Midbrain (tissue), 1 donor: ENCODE measurements at regions not wholly inside any gene's neighbourhood (a gene's known extent, or its start where the extent isn't known, plus 50 kb on each side); places are given as distances from the start of the nearest gene placed in this dataset.
"Not testable (repeated sequence)": the region's sequence is repeated elsewhere in the genome, so short reads cannot be mapped to it uniquely, and the experiment has no call there.

Experiments used
- DNase-seq: peaks from one replicate; lab custom pipeline; 2025; lab: John Stamatoyannopoulos, UW

GRCh38 chr3:144749536-144750253 is 778.1 kb downstream of the DIPK2A start:
- not testable (repeated sequence) for DNase-seq

GRCh38 chr3:144754076-144754783 is 782.6 kb downstream of the DIPK2A start:
- DNase-seq: no peak

GRCh38 chr3:144756704-144757440 is 785.2 kb downstream of the DIPK2A start:
- DNase-seq: no peak

GRCh38 chr3:144760831-144761230 is 789.2 kb downstream of the DIPK2A start:
- no peak for DNase-seq

- DNase-seq: no peak
These were observed 790.5 kb downstream of the DIPK2A start for GRCh38 chr3:144762091-144762490.

GRCh38 chr3:144763878-144764454 is 792.3 kb downstream of the DIPK2A start:
- DNase-seq: no peak

GRCh38 chr3:144770281-144770680 is 798.7 kb downstream of the DIPK2A start:
- DNase-seq: no peak

GRCh38 chr3:144770915-144771351 is 799.3 kb downstream of the DIPK2A start:
- peak; percentile 79 for DNase-seq

- DNase-seq: no peak
These were observed 799.8 kb downstream of the DIPK2A start for GRCh38 chr3:144771381-144771870.

GRCh38 chr3:144772372-144772771 is 800.7 kb downstream of the DIPK2A start:
- no peak for DNase-seq

GRCh38 chr3:144773350-144773749 is 801.7 kb downstream of the DIPK2A start:
- no peak for DNase-seq

GRCh38 chr3:144774897-144775296 is 803.3 kb downstream of the DIPK2A start:
- no peak for DNase-seq

GRCh38 chr3:144775551-144775950 is 803.9 kb downstream of the DIPK2A start:
- no peak for DNase-seq

GRCh38 chr3:144777906-144778305 is 806.3 kb downstream of the DIPK2A start:
- no peak for DNase-seq

GRCh38 chr3:144791034-144791433 is 819.4 kb downstream of the DIPK2A start:
- no peak for DNase-seq

- no peak for DNase-seq
These were observed 830.3 kb downstream of the DIPK2A start for GRCh38 chr3:144801890-144802289.

GRCh38 chr3:144809380-144809779 is 837.8 kb downstream of the DIPK2A start:
- DNase-seq: no peak

GRCh38 chr3:144810160-144810559 is 838.5 kb downstream of the DIPK2A start:
- DNase-seq: no peak

- DNase-seq: no peak
These were observed 844.0 kb downstream of the DIPK2A start for GRCh38 chr3:144815655-144816054.

GRCh38 chr3:144816323-144816722 is 844.7 kb downstream of the DIPK2A start:
- DNase-seq: no peak

GRCh38 chr3:144818973-144819372 is 847.4 kb downstream of the DIPK2A start:
- DNase-seq: no peak

GRCh38 chr3:144820232-144820631 is 848.6 kb downstream of the DIPK2A start:
- not testable (repeated sequence) for DNase-seq
